COLO668 (cell line): ENCODE measurements at regions not wholly inside any gene's neighbourhood (a gene's known extent, or its start where the extent isn't known, plus 50 kb on each side); places are given as distances from the start of the nearest gene placed in this dataset.
"Not testable (repeated sequence)": the region's sequence is repeated elsewhere in the genome, so short reads cannot be mapped to it uniquely, and the experiment has no call there.

Experiments used
- DNase-seq: peaks from one replicate; lab custom pipeline; 2025; ENCODE audit not compliant: unreplicated experiment; lab: John Stamatoyannopoulos, UW

DNA sequence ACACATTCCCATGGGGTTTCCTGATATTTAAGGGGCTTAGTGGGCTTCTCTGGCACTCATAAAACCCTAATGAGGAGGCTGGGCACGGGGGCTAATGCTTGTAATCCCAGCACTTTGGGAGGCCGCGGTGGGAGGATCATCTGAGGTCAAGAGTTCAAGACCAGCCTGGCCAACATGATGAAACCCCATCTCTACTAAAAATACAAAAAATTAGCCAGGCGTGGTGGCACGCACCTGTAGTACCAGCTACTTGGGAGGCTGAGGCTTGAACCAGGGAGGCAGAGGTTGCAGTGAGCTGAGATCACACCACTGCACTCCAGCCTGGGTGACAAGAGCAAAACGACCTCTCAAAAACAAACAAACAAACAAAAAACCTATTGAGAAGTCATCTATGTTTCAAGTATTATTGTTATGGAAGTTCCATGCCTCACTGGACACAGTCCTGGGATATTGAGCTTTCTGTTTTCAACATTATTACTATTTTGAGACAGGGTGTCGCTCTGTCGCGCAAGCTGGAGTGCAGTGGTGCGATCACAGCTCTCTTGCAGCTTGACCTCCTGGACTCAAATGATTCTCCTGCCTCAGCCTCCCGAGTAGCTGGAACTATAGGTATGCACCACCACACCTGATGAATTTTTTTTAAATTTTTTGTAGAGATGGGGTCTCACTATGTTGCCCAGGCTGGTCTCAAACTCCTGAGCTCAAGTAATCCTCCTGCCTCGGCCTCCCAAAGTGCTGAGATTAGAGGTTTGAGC is 297.9 kb downstream of the GOLGA6L6 start:
- not testable (repeated sequence) for DNase-seq

DNA sequence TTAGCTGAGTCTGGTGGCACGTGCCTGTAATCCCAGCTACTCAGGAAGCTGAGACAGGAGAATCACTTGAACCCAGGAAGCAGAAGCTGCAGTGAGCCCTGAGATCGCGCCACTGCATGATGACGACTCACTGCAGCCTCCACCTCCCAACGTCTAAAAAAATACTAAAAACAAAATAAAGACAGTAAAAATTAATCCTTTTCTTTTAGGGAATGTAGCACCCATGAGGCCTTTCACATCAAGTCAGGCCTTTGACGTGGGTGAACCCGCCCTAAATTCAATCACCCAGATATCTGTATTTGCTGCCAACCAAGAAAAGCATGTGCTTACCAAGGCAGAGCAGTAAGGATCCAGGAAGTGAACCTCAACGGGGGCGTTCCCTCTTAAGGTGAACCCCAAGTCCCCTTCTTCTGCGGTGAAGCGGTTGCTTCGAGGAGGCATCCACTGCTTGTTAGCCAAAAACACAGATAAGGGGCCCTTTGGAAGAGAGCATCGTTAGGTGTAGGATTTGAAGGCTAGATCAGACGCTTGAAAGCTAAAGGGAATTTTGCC is 301.2 kb downstream of the GOLGA6L6 start:
- not testable (repeated sequence) for DNase-seq

DNA sequence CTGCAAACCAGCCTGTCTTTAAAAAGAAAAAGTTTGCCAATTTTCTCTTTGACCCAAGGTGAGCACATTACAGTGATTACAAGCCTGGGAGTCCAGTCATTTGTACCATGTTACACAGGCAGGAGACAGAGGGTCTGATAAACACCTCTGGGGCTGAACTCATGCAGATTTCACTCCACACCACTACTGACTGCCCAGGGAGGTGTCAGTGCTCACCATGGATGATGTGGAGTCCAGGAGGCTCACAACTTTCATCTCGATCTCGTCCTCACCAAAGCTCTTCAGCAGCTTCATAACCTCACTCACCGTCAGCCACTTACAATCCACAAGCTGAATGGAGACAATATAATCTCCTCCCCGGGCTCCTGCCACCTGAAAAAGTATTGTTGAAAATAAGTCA is 302.4 kb downstream of the GOLGA6L6 start:
- DNase-seq = not testable (repeated sequence)

DNA sequence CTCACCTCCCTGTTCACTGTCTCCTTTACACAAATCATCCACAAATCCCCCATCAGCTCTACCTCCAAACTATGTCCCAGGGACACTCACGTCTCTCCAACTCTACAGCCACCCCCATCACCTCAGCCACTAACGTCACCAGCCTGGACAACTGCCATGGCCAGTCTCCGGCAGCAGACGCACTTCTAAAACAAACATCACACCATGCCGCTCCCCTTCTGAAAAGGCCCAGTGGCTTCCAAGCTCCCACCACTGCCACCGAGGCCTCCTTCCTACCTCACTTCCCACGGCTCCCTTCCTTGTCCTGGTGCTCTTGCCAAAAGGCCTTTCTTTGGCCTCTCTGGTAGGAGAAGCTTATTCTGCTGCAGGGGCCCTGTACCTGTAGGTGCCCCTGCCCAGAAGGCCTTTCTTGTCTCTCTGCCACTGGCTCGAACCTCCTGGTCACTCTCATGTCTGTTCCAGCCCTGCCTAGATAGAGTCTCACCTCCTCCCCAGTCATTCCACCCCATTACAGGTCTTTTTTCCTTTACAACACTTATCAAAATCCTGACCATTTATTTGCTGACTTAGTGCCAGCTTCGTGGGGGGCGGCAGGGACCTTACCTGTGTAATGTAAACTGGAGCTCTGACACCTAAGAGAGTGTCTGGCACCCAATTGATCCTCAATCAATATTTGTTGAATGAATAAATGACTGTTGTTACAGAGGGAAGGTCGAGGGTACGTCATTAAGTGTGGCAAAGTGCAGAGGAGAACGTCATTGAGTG is 304.2 kb downstream of the GOLGA6L6 start:
- DNase-seq = not testable (repeated sequence)

DNA sequence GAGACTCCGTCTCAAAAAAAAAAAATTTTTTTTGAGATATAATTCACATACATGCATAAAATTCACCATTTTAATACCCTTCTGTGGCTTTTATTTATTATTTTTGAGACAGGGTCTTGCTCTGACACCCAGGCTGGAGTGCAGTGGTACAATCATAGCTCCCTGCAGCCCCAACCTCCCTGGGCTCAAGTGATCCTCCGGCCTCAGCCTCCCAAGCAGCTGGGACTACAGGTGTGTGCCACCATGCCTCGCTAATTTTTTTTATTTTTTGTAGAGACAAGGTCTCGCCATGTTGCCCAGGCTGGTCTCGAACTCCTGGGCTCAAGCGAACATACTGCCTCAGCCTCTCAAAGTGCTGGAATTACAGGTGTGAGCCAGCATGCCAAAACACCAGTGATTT is 305.9 kb downstream of the GOLGA6L6 start:
- not testable (repeated sequence) for DNase-seq

DNA sequence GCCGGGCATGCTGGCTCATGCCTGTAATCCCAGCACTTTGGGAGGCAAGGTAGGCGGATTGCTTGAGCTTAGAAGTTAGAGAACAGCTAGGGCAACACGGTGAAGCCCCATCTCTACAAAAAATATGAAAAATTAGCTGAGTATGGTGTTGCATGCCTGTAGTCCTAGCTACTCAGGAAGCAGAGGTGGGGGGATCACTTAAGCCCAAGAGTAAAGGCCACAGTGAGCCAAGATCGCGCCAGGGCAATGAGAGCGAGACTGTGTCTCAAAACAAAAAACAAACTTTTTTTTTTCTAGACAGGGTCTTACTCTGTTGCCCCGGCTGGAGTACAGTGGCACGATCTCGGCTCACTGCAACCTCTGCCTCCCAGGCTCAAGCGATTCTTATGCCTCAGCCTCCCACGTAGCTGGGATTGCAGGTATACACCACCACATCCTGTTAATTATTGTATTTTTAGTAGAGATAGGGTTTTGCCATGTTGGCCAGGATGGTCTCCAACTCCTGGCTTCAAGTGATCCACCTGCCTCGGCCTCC is 307.5 kb downstream of the GOLGA6L6 start:
- DNase-seq = not testable (repeated sequence)

DNA sequence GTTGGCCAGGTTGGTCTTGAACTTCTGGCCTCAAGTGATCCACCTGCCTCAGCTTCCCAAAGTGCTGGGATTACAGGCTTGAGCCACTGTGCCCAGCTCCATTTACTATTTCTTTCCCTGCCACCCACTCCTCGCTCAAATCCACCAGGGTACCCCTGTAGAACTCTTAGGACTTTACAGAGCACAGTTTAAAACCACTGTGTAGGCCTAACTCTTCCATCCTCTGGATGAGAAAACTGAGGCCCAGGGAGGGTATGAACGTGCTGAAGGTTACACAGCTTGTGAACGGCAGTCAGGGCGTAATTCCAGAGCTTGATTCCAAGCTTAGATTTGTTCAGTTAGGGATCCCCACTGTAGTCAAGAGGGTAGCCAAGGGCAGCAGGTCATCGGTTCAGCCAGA is 309.1 kb downstream of the GOLGA6L6 start:
- DNase-seq = not testable (repeated sequence)

DNA sequence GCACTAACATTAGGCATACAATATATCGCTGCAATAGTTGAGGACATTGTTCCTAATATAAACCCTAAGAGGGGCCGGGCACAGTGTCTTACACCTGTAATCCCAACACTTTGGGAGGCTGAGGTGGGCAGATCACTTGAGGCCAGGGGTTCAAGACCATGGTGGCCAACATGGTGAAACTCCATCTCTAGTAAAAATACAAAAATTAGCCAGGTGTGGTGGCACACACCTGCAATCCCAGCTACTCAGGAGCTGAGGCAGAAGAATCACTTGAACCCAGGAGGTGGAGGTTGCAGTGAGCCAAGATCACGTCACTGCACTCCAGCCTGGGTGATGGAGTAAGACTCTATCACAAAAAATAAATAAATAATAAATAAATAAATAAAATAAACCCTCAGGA is 310.9 kb downstream of the GOLGA6L6 start:
- DNase-seq = not testable (repeated sequence)

DNA sequence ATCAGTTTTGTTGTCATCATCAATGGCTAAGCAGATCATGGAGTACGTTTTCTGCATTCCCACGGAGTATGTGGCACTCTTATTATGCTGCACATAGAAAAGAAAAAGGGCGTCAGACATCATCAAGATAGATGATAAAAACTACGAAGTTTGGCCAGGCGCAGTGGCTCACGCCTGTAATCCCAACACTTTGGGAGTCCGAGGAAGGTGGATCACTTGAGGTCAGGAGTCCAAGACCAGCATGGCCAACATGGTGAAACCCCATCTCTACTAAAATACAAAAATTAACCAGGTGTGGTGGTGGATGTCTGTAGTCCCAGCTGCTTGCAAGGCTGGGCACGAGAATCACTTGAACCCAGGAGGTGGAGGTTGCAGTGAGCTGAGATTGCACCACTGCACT is 312.8 kb downstream of the GOLGA6L6 start:
- not testable (repeated sequence) for DNase-seq

DNA sequence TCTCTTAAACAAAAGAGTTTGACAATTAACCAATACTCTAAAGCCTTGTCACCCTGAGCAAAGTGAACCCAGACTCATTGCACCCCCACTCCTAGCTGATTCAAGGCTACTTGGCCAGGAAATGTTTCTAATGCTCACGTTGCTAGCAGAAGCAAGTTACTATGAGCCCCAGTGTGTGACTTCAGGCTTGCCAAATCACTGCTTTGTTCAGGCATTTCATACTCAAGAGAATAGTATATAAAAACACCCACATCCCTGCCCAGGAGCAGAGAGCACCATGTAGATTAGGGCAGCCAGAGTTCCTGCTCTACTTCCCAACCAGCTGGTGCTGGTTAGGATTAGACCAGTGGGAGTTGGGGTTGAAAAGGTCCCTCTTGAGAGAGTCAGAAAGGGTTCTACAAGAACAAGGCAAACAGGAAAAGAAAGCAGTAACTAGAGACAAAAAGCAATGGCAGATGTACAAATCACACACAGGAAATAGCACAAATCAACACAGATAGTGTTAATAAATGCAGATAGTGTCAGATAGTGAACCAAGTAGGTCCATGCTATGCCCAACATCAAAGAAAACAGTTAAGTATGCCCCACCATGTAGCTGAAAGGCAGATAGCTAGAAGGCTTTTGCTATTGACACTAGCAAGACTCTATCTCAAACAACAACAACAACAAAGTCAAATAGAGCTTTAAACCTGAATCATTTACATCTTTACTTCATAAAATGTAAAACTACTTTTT is 314.3 kb downstream of the GOLGA6L6 start:
- not testable (repeated sequence) for DNase-seq

DNA sequence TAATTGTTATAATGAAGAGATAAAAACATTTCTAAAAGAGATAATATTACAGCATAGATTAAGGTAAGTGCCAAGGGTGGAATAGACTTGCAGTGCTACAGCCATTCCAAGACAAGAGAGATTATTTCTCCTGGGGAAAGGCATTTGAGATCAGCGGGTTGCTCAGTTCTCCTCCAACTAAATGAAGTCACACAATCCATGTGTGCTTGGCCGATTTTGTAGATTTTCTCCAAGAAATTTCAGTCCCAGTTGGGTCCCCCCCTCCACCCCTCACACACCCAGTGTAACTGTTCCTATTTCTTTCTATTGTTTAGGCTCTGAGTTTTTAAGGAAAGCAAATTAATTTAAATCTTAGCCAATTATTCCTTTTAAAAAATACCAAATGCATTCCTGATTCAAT is 315.1 kb downstream of the GOLGA6L6 start:
- not testable (repeated sequence) for DNase-seq

DNA sequence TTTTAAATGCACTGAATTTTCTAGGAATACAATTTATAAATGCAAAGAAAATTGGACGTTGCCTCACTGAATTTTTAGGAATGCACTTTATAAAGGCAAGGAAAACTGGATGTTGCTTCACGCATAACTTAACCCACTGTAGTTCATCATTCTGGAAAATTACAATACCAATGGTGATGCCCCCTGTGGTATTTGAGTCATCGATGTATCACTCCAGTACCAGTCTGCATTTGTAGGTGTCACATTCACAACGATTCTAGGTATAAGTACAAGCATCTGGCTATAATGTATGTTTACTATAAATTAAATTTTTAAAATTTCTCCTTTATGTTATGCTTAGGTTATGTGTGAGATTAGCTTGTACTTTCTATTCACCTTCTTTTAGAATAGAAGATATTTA is 320.5 kb downstream of the GOLGA6L6 start:
- DNase-seq = not testable (repeated sequence)

DNA sequence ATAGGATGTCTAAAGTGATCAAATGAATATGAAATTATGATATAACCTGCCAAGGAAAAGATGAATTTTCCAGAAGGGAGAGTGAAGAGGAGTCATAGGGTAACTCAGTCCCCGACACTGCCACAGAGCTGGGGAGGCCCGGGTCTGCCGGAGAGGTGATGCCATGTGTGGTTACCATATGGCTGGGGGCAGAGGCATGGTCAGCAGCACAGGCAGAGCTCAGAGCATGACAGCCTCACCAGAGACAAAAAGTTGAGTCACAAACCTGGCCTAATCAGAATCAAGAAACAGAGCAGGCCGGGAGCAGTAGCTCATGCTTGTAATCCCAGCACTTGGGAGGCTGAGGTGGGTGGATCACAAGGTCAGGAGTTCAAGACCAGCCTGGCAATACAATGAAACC is 322.4 kb downstream of the GOLGA6L6 start:
- DNase-seq = not testable (repeated sequence)

DNA sequence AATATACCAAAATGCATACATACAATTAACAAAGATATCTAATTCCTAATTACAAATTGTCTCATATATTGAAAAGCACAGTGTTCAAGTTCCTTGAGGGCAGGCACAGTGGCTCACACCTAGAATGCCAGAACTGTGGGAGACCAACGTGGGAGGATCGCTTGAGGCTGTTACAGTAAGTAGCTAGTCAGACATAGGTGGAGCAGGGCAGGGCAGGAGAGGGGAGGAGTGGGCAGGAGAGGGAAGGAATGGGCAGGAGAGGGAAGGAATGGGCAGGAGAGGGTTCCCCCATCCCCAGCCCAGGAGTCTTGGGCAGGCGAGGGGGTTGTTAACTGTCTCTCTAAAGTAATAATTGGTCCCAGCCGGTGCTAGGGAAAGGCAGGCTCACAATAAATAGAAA is 325.9 kb downstream of the GOLGA6L6 start:
- not testable (repeated sequence) for DNase-seq

DNA sequence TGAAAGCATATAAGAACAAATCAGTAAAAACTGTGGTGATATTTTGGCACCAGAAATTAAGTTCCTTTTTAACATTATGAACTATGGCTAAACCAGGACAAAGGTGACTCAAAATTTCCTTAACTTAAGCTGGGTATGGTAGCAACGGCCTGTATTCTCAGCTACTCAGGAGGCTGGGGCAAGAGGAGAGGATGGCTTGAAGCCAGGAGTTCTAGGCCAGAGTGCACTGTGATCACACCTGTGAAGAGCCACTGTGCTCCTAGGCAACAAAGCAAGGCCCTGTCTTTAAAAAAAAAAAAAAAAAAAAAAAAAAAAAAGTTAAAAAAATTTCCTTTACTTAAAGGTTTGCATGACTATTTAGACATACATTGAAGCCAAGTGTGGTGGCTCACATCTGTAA is 327.5 kb downstream of the GOLGA6L6 start:
- not testable (repeated sequence) for DNase-seq

DNA sequence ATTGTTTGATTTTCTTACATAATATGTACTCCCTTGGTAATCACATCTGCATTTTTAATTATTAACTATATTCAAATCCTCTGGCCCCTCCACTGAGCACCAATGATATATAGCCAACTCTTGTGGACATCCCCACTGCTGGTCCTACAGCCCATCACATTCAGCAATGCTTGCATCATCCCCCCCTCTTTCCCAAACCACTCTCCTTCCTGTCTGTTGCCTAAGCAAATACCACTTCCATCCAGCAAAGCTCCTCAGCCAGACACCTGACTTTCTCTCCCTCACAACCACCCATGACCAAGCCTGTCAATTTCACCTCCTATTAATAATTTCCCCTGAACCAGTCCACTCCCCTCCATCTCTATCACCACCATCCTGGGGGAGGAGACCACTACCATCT is 330.1 kb downstream of the GOLGA6L6 start:
- not testable (repeated sequence) for DNase-seq

DNA sequence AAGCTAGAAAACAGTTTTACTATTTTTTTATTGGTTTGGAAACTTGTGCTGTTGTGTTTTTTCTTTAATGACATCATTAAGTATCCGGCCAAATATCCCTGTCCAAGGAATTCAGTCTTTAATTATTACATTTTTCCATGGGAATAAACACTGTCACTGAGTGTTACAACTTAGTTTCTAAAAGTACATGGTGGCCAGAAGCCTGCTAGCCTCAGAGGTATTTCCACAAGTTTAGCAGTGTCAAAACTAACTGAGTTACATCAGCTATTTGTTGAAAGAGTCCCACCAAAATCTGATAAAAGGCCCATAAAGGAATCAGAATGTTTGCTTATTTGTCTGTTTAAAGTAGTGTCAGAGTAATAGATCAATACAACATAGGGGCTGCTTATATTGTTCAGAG is 331.6 kb downstream of the GOLGA6L6 start:
- not testable (repeated sequence) for DNase-seq

DNA sequence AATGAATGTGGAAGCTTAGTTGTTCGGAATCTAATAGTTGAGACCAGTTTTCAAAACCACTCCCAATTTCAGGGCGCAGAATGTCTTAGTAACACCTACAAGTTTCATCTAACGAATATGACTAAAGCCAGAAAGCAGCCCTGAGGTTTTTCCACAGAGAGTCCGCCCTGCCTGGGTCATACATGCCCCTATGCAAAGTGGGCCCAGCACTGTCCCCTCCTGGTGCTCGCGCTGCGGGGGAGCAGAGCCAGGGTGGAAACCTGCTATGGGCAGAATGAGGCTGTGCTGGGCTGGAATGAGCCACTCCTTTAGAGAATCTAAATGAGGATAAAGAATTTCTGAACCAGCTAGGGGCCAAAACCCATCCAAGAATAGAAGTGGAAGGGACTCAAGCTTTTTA is 334.0 kb downstream of the GOLGA6L6 start:
- DNase-seq = not testable (repeated sequence)

DNA sequence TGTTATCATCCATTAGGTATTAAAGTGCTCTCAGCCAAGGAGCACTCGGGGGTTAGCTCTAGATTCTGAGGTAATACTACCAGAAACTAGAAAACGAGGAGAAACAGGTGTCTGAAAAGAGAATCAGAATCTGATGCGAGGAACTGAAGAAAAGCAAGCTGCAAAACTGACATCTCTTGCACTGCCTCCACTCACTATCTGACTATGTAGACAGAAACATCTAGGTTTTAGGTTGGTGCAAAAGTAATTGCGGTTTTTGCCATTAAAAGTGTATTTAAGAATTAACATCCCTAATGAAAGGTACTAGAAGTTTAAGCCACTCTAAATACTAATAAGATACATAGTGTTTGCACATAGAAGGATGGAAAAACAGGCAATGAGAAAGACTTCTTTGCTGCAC is 334.4 kb downstream of the GOLGA6L6 start:
- DNase-seq = not testable (repeated sequence)

DNA sequence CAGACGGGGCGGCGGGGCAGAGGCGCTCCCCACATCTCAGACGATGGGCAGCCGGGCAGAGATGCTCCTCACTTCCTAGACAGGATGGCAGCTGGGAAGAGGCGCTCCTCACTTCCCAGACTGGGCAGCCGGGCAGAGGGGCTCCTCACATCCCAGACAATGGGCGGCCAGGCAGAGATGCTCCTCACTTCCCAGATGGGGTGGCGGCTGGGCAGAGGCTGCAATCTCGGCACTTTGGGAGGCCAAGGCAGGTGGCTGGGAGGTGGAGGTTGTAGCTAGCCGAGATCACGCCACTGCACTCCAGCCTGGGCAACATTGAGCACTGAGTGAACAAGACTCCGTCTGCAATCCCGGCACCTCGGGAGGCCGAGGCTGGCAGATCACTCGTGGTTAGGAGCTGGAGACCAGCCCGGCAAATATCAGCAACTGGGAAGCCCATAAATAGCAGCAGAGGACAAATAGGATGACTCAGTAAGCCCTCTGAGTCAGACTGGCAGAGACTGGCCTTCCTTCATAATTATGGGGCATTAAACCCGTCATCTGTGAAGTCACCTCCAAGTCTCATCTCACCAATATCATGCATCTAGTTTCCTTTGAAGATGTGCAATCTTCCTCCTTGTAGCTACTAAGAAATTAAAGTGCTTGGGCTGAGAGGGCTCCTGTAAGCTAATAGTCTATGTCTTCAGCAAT is 337.3 kb downstream of the GOLGA6L6 start:
- DNase-seq = not testable (repeated sequence)
